ENCODE measurements at regions not wholly inside any gene's neighbourhood (a gene's known extent, or its start where the extent isn't known, plus 50 kb on each side); places are given as distances from the start of the nearest gene placed in this dataset.

DNA sequence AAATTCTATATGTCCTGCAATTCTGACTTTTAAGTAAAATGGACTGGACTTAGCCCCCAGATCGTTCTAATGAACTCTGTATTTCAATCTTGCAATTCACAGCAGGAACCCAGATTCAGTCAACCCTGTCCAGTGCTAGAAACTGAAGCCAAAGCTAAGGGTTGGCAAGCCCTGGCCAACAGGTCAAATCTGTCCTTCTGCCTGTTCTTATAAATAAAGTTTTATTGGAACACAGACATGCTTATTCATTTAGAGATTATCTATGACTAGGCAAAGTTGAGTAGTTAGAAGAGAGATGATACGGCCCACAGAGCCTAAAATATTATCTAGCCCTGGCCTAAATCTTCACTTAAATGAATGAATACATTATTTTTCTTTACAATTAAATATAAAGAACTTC is 339.2 kb upstream of the JARID2 start:
- H3K27me3 ChIP-seq: no peaks in the 10 kb centered on the region
- no peaks in the 10 kb centered on the region for H3K79me2 ChIP-seq
- 88% methylated on average over 2 of the region's 2 CpGs for WGBS (ENCODE audit: low lambda C conversion rate, missing lambda C conversion rate)
- H4K20me1 ChIP-seq (ENCODE audit: insufficient read depth, poor library complexity, severe bottlenecking): no peaks in the 10 kb centered on the region
- no peaks in the 10 kb centered on the region for H3K9me3 ChIP-seq (ENCODE audit: low read depth)
- no peaks in the 10 kb centered on the region for H3K36me3 ChIP-seq (replicated peaks; ENCODE audit: insufficient read depth, low read depth)
- H3K9me2 ChIP-seq (replicated peaks; ENCODE audit: insufficient read depth): no peaks in the 10 kb centered on the region
- no peak overlapping the region for H2AFZ ChIP-seq
- no peak overlapping the region for H3K27ac ChIP-seq
- TF ChIP-seq CTCF (IDR thresholded peaks at IDR 0.05; ENCODE audit: poor library complexity): no peak
- no peak for TF ChIP-seq EZH2phosphoT487 (IDR thresholded peaks at IDR 0.05; ENCODE audit: low read depth, severe bottlenecking, unreplicated experiment)
- TF ChIP-seq EZH2 (IDR thresholded peaks at IDR 0.05; ENCODE audit: borderline replicate concordance): no peak
- no peak for DNase-seq (ENCODE audit: low spot score)
- no peaks in the 10 kb centered on the region for H3K4me1 ChIP-seq (ENCODE audit: insufficient read depth)
- no peak overlapping the region for H3K4me2 ChIP-seq
- H3K4me3 ChIP-seq: no peak overlapping the region

GRCh38 chr6:14910692-14911547 is 334.9 kb upstream of the JARID2 start:
- WGBS (ENCODE audit: low lambda C conversion rate, missing lambda C conversion rate): 78% methylated on average over 13 of the region's 13 CpGs
- no peak for TF ChIP-seq EZH2phosphoT487 (IDR thresholded peaks at IDR 0.05; ENCODE audit: low read depth, severe bottlenecking, unreplicated experiment)
- TF ChIP-seq EZH2 (IDR thresholded peaks at IDR 0.05; ENCODE audit: borderline replicate concordance): no peak
- TF ChIP-seq CTCF (IDR thresholded peaks at IDR 0.05; ENCODE audit: poor library complexity): no peak
- DNase-seq (ENCODE audit: low spot score): no peak

GRCh38 chr6:14912226-14912625 is 333.6 kb upstream of the JARID2 start:
- H2AFZ ChIP-seq: no peak overlapping the region
- DNase-seq (ENCODE audit: low spot score): no peak
- no peak overlapping the region for H3K27ac ChIP-seq
- H4K20me1 ChIP-seq (ENCODE audit: insufficient read depth, poor library complexity, severe bottlenecking): no peaks in the 10 kb centered on the region
- H3K4me1 ChIP-seq (ENCODE audit: insufficient read depth): no peaks in the 10 kb centered on the region
- H3K9me2 ChIP-seq (replicated peaks; ENCODE audit: insufficient read depth): no peaks in the 10 kb centered on the region
- H3K4me3 ChIP-seq: no peak overlapping the region
- H3K36me3 ChIP-seq (replicated peaks; ENCODE audit: insufficient read depth, low read depth): no peaks in the 10 kb centered on the region
- H3K4me2 ChIP-seq: no peak overlapping the region
- 88% methylated on average over 10 of the region's 10 CpGs for WGBS (ENCODE audit: low lambda C conversion rate, missing lambda C conversion rate)
- no peaks in the 10 kb centered on the region for H3K9me3 ChIP-seq (ENCODE audit: low read depth)
- no peaks in the 10 kb centered on the region for H3K79me2 ChIP-seq
- H3K27me3 ChIP-seq: no peaks in the 10 kb centered on the region
- no peak for TF ChIP-seq EZH2phosphoT487 (IDR thresholded peaks at IDR 0.05; ENCODE audit: low read depth, severe bottlenecking, unreplicated experiment)
- TF ChIP-seq EZH2 (IDR thresholded peaks at IDR 0.05; ENCODE audit: borderline replicate concordance): no peak
- TF ChIP-seq CTCF (IDR thresholded peaks at IDR 0.05; ENCODE audit: poor library complexity): no peak

More at GRCh38 chr6:14910692-14911547, 334.9 kb upstream of the JARID2 start:
- Histone ChIP-seq H3K4me2 (no peak overlapping the region), H3K9me3 (ENCODE audit: low read depth) (no peaks in the 10 kb centered on the region), H3K9me2 (replicated peaks; ENCODE audit: insufficient read depth) (no peaks in the 10 kb centered on the region), H3K79me2 (no peaks in the 10 kb centered on the region), H3K4me1 (ENCODE audit: insufficient read depth) (no peaks in the 10 kb centered on the region), H3K4me3 (no peak overlapping the region), H2AFZ (no peak overlapping the region), H3K27ac (no peak overlapping the region), H3K36me3 (replicated peaks; ENCODE audit: insufficient read depth, low read depth) (no peaks in the 10 kb centered on the region), H3K27me3 (no peaks in the 10 kb centered on the region), H4K20me1 (ENCODE audit: insufficient read depth, poor library complexity, severe bottlenecking) (no peaks in the 10 kb centered on the region)
